Activated CD8-positive, alpha-beta memory T cell treated with anti-CD3 and anti-CD28 coated beads, Interleukin-2, amount 50 U/mL, for 4 hours (primary cell): ENCODE measurements at regions not wholly inside any gene's neighbourhood (a gene's known extent, or its start where the extent isn't known, plus 50 kb on each side); places are given as distances from the start of the nearest gene placed in this dataset.
"Not testable (repeated sequence)": the region's sequence is repeated elsewhere in the genome, so short reads cannot be mapped to it uniquely, and the experiment has no call there.

Experiments
- DNase-seq: peaks from one replicate; pipeline ENCODE4 v3.0.0-alpha.2; 2020

DNA sequence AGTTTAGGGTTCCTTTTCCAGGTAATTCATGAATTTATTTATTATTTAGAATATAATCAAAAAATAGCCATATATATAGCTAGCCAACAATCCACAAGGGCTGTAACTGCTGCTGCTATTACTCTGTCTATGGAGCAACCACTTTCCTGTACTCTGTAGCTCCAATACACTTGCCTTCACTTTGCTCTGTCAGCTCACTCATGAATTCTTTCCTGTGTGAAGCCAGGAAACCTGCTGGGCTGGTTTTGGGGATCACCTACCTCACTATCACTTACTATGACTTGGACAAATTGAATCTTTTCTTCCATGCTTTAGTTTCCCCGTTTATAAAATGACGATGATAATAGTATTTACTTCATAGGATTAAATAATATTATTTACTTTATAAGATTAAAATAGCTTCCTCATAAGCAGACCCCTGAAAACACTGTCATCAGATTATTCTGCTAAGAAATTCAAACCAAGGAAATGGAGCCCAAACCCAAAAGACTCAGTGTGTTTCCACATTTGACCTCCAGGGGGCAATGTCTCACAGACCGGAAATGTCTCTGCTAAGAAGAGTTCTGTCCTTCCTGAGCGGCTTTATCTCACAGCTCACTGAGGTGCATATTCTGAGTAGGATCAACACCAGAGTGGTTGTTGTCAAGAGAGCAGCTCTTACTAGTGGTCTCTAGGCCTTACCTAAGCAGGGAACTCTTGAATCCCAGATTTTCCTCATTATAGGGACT, 457.1 kb downstream of the DAD1 start:
- peak; percentile 18 for DNase-seq

DNA sequence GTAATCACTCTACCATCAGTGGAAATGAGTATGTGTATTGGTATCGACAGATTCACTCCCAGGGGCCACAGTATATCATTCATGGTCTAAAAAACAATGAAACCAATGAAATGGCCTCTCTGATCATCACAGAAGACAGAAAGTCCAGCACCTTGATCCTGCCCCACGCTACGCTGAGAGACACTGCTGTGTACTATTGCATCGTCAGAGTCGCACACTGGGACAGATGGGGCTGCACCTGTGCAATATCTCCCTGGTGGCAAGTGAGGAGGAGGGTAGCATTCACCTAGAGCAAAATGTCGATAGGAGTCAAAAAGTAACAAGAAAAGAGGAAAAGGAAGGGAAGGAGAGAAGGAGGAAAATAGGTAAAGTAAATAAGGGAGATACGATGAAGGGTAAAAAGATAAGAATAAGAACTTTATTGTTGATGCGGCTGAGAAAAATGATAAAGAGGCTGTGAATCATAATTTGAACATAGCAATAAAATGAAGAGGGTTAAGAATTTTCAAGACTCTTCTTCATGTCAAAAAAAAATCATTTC, 450.5 kb upstream of the OR4E1 start:
- no peak for DNase-seq

DNA sequence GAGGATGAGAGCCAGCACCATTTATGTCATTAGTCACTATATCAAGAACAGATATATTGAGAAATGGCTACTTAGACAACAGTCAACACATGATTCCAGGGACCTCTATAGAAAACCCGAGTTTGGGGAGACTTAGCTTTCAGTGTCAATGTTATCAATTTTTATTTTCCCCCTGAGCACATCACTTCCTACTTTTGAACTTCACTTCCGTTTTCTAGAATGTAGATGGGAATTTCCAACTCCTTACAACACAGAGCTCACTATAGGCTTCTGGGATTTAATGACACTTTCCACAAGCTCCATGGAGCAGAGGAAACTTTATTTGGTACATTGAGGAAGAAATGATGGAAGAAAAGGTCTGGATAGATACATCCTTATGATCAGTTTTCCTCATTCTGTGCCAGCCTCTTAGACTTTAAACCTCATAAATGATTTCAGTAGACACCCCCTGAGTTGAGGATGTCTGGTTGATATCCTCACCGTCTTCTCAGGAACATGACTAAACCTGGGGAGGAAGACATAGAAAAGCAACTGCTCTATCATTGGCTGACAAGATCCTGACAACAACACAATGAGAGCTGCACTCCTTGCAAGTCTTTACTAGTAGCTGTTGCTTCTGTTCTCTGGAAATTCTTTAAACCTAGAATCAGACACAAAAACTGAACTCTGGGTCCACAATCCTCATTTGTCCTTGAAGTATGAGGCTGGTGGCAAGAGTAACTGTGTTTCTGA, 449.4 kb upstream of the OR4E1 start:
- no peak for DNase-seq

DNA sequence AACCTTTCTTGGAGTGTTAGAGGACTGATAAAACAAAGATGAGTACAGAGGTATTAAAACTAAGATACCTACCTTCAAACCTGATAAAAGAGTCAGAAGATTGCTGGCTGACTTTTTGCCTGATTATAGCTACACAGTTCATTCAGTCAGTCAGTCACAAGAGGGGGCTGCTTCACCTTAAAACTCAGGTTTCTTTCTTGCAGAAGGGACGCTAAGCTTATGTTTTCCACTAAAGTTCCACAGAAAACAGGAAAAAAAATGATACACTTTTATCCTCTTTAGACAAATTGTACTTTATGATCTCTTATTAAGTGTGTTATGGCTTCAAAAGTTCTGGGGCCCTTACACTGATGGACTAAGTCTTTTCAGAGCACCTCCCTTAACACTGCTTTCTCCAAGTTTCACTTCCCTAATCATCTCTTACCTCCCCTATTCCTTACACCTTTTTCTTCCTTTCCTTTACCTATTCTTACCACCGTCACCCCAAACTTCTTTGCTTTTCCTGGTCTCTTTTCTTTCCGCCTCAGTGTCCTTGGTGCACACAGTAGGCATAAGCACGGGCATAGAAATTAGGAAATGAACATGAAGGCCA, 448.7 kb upstream of the OR4E1 start:
- no peak for DNase-seq

DNA sequence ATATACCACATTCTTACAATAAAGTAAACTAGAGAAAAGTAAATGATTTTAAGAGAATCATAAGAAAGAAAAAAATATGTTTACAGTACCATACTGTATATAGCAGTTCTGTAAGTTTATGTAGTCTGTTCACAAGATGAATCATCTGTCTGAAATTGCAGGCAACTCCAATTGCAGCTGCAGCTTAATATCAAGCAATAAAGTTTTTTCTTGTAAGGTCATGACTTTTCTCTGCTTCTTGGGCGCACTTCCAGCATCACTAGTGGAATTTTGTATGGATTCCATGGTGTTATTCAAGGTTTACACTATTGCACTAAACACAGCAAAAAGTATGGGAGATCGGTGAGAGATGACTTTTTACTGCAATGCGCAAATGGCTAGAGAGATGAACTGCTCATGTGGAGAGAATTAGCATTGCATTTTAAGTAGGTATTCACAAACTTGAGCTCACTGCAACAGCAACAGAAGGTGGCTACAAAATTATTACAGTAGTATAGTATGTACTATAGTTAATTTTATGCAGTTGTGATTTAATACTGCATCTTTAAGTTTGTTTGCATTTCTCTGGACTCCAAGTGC, 445.4 kb upstream of the OR4E1 start:
- no peak for DNase-seq

DNA sequence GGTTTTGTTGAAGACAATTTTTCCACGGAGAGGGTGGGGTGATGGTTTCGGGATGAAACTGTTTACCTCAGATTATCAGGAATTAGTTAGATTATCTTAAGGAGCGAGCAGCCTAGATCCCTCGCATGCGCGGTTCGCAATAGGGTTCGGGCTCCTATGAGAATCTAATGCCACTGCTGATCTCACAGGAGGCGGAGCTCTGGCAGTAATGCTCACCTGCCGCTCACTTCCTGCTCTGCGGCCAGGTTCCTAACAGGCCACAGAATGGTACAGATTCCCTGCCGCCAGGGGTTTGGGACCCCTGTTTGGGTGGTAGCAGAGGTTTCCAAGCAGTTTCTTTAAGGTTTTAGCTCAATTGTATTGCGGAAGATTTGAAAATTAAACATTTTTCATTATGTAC, 439.8 kb upstream of the OR4E1 start:
- no peak for DNase-seq

DNA sequence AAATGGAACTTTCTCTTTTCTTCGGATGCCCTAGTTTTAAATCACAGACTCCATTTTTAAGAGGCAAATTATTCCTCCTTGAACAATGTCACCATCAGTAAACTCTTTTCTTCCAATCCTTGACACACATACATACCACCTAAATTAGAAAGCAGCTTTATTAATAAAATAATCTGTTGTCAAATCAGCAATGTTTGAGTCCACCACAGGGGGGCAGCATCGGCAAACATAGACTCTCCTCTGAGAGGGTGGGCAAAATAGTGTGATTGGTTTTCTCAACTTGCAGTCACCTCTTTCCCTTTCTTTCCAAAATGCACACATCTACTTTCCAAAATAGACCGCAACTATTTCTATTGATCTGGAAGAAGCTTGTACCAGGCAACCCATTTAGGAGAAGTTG, 438.4 kb upstream of the OR4E1 start:
- DNase-seq, result peak; percentile 46

DNA sequence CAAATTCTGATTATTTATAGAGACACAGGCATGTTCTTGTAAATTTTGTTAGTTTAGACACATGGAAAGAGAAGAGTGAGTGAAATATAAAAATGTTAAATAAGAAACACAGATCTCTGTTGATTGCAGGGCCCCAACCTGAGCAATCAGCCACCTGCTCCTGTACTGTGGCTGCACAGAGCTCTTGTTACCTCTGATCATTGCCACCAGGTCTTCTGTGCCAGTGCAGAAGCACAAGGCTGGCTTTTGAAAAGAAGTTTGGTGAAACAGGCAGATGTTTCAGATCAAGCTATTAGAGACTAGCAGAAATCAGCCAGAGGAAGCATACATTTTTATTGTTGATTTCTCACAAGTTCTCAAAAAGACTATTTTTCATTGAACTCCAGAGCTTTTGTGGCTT, 434.1 kb upstream of the OR4E1 start:
- DNase-seq, result no peak

DNA sequence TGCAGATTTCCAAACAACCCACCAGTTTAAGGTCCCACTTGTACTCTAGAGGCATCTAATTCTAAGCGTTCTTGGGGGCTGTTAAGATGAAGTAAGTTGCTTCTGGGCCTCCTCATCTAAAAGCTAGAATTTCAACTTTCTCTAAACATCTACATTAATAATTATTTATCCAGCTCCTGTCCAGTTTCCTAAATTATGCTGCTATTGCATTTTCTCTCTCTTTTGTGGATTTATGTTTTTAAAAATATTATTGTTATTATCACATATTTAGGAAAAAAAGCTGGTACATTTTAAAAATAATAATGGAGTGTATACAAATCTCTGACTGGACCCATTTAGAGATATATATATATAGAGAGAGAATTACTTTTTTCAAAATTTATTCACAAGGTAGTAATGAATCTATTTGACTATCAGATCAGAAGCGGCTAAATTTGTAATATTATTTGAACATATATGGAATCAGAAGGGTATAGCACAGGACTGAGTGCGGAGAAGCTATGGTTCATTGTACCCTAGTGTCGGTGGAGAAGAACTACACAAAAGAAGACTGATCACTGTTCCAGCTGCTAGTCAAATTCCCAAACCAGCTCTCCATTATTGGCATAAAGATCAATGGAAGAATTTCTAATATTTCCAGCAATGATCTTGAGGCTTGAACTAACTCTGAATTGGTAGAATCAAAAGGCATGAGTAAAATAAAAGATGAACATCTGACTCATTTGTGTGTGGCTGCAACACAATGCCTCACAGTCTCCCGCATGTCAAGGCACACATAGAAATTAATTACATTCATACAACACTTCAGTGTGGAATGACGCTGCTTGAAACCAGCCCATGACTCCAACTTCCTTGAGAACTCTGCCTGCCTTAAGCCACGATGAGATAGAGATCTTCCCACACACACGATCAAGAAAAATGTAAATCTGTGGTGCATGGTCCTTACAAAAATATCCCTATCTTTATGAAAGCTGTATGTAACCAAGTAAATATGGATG, 433.4 kb upstream of the OR4E1 start:
- no peak for DNase-seq

DNA sequence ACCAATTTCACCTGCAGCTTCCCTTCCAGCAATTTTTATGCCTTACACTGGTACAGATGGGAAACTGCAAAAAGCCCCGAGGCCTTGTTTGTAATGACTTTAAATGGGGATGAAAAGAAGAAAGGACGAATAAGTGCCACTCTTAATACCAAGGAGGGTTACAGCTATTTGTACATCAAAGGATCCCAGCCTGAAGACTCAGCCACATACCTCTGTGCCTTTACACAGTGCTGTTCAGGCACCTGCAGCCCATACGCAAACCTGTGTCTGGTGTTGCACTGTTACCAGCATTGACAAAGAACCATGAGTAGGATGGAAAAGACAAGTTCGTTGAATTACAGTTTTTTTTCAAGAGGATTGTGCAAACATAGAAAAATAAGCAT, 432.0 kb upstream of the OR4E1 start:
- DNase-seq, result no peak

DNA sequence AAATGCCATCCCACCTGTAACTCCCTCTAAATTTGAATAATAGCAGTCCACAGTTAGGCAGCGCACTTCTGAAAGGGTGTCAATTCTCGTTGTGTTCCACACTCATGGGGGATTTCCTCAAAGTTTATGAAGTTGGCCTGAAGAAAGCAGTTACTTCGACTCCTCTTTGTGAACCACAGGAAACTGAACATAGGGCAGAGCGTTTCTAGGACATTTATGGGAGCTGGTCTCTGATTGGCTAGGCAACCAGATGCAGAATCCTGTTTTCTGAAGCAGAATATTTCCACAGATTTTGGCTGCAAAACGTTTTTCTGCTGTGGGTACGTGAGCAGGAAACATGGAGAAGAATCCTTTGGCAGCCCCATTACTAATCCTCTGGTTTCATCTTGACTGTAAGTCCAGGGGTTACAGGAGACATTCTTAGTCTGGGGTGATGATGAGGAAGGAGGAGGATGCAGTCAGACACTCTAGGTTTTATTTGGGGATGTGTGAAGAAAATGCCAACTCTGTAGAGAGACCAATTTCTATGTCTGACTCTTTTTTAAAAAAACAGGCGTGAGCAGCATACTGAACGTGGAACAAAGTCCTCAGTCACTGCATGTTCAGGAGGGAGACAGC, 431.5 kb upstream of the OR4E1 start:
- DNase-seq, result no peak

DNA sequence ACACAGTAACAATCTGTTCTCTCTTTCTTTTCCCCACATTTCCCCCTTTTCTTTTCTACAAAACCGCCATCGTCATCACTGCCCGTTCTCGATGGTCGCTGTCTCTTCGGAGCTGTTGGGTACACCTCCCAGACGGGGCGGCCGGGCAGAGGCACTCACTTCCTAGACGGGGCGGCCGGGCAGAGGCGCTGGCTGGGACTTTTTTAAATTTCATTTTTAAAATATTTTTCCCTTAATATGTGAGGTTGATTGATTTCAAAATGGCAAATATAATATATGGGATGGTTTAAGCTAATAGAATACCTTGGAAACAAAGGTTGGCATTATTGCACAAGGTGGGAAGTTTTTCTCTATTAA, 427.1 kb upstream of the OR4E1 start:
- DNase-seq, result not testable (repeated sequence)

DNA sequence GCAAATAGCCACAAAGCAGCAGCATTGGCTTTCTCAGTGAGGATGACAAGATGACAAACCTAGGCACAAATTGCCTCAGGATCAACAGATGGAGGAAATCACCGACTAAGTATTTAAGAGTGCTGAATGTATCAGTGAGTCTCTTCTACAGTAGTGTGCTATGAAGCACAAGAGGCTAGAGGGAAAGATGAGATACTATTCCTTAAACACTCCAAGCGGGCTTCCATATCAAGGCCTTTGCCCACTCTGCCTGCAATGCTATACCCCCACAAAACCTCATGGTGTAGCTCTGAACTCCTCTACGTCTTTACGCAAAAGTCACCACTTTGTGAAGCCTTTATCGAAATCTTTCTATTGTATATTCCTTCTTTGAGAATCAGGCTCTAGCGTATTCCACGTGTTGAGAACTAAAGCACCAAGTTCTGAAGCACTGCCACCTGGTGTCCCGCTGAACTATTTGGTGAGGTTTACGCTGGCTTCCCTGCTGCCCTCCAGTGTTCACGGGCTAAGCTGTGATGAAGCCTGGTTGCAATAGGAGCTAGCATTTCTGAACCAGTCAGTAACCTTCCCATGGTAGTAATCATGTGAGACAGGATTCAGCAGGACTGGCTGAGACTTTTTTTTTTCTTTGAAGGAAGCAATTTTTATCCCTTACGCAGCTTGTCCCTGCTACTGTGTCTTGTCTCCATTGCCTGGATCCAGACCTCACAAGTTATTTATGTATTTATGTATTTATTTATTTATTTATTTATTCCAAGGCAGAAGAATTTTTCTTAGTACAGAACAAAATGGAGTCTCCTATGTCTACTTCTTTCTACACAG, 426.5 kb upstream of the OR4E1 start:
- peak; percentile 49 for DNase-seq

DNA sequence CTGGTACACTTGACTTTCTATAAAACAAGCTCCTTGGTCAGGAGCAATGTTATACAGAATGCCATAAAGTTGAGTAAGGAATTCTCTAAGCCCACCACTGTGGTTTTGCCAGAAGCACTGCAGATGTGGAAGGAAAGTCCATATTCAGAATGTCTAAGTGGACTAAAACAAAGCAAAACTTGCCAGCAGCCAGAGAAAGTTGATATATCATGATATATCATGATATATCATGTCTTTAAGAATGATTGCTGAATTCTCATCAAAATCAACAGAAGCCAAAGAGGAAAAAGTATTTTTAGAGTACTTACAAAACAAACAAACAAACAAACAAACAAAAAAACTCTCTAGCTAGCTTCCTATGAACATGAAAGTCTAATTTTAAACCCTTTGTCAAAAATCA, 424.8 kb upstream of the OR4E1 start:
- DNase-seq, result no peak

DNA sequence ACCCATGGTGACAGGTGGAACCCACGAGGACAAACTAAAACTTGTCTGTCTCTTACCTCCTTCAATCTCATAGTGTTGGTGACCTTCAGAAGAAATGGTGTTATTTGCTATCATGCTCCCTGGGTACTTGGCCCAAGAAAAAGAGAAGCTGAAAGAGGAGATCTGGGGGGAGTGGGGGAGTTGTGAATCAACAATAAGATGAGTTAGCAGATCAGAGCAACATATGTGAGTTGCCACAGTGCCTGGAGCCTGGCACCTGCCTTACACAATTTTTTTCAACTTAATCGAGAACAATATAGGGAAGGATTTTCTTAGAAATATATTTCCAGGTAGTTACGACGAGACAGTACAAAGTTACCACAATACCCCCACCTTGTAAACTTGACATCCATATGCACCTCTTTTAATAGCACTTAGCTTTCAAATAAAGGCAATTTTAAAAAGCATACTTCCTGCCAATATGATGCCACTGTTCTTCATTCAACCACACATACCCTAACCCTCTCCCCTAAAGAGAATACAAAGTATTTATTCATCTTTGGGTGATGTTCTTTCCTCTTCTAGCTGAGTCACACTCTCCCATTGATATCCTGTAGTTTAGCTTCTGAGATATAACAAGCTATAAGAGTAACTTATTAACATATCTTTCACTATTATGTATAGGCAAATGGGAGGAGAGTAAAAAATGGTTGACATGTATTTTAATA, 424.1 kb upstream of the OR4E1 start:
- no peak for DNase-seq

DNA sequence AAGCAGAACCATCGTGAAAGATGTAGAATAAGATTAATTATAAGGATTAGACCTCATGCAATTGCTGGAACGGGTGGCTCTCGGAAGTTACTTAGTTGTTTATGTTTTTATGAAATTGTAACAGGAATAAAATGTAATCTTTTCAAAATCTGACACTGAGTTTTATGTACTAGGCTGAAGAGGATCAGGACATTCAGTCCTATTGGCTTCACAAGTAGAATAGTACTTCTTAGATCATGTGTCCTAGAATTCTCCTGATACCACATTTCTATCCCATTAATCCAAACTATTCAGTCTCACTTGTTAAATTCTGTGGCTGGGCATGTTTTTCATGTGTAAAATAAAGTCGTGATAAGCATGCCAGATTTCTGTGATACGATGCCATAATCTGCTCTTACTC, 423.5 kb upstream of the OR4E1 start:
- DNase-seq, result no peak

DNA sequence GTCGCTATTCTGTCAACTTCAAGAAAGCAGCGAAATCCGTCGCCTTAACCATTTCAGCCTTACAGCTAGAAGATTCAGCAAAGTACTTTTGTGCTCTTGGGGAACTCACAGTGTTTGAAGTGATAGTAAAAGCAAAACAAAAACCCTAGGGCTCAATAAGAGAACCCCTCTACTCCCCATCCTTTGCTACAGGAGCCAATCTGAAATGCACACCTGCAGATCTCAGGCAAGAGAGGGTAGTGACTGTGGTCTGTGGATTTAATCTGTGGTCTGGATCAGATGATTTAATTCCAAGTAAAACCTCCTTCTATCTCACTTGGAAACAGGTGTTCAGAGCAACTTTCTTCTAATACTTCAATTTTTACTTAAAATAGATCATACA, 422.9 kb upstream of the OR4E1 start:
- DNase-seq, result no peak

DNA sequence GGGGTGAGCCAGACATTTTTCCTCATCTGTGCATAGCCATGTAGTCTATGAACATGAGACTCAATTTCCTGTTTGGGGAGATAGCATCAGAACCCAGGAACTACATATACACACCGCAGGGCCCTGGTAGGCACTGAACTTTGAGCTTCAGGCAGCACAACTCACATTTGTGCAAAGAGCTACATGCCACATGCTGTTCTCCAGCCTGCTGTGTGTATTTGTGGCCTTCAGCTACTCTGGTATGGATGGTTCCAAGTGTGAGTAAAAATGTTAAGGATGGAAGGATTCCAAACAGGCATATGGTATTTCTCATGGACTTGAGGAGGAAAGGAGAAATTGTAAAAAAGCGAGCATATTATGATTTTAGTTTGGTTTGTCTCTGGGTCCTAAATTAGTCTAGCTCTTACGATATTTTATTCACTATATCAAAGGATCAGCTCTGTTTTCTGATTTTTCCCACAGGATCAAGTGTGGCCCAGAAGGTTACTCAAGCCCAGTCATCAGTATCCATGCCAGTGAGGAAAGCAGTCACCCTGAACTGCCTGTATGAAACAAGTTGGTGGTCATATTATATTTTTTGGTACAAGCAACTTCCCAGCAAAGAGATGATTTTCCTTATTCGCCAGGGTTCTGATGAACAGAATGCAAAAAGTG, 422.4 kb upstream of the OR4E1 start:
- DNase-seq, result peak; percentile 16

DNA sequence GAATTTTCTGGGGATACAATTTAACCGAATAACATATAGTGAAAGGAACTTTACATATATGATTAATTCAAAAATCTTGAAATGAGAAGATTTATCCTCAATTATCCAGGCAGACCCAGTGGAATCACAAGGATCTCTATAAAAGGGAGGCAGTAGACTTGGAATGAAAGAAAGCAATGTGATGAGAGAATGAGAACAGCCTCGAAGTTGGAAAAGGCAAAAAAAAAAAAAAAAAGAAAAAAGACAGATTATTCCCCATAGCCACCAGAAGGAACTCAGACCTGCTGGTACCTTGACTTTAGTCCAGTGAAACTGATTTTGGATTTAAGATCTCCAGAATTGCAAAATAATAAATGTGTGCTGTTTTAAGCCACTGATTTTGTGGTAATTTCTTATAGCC, 416.3 kb upstream of the OR4E1 start:
- DNase-seq, result no peak
